Trophoblast cell (in vitro differentiated cells and primary cell): ENCODE measurements at regions not wholly inside any gene's neighbourhood (a gene's known extent, or its start where the extent isn't known, plus 50 kb on each side); places are given as distances from the start of the nearest gene placed in this dataset.
"Not testable (repeated sequence)": the region's sequence is repeated elsewhere in the genome, so short reads cannot be mapped to it uniquely, and the experiment has no call there.

Source experiments
- DNase-seq, 2 donors: peaks; one replicate each; pipeline ENCODE4 v3.0.0-alpha.2; 2016
- H2AFZ ChIP-seq: 2 replicates; pipeline ENCODE4 v1.6.1; 2013; ENCODE audit warnings: low read length, moderate library complexity, mild to moderate bottlenecking; ENCODE audit not compliant: insufficient read depth, poor library complexity
- H2AK5ac ChIP-seq: 2 replicates; pipeline ENCODE4 v1.6.1; 2013; ENCODE audit warnings: mild to moderate bottlenecking, low read length
- H2BK120ac ChIP-seq: 2 replicates; pipeline ENCODE4 v1.6.1; 2013; ENCODE audit warnings: low read length, mild to moderate bottlenecking, moderate library complexity; ENCODE audit not compliant: insufficient read depth, poor library complexity
- H2BK12ac ChIP-seq: 2 replicates; pipeline ENCODE4 v1.6.1; 2013; ENCODE audit warnings: mild to moderate bottlenecking, low read length, moderate library complexity
- H2BK5ac ChIP-seq: 2 replicates; pipeline ENCODE4 v1.6.1; 2013; ENCODE audit warnings: low read length, low read depth, moderate library complexity, mild to moderate bottlenecking; ENCODE audit not compliant: poor library complexity
- H3K14ac ChIP-seq: 2 replicates; pipeline ENCODE4 v1.6.1; 2013; ENCODE audit warnings: mild to moderate bottlenecking, low read length
- H3K18ac ChIP-seq: 2 replicates; pipeline ENCODE4 v1.6.1; 2013; ENCODE audit warnings: mild to moderate bottlenecking, low read length
- H3K23ac ChIP-seq: 2 replicates; pipeline ENCODE4 v1.6.1; 2013; ENCODE audit warnings: low read length
- H3K27ac ChIP-seq: 2 replicates; pipeline ENCODE4 v1.5.1; 2013; ENCODE audit warnings: low read depth, mild to moderate bottlenecking, inconsistent platforms, low read length, moderate library complexity
- H3K27me3 ChIP-seq: 2 replicates; pipeline ENCODE4 v1.6.1; 2013; ENCODE audit warnings: inconsistent platforms, mild to moderate bottlenecking, low read length, moderate library complexity; ENCODE audit not compliant: insufficient read depth
- H3K36me3 ChIP-seq, 2 experiments: 1 replicate in 1 of 2; 2 replicates in 1 of 2; pipeline ENCODE4 v1.6.1; 2013; ENCODE audit warnings: low read length in 2 of 2, mild to moderate bottlenecking in 2 of 2, moderate library complexity in 1 of 2; ENCODE audit not compliant: insufficient read depth in 2 of 2, control insufficient read depth in 1 of 2
- H3K4ac ChIP-seq: 2 replicates; pipeline ENCODE4 v1.6.1; 2013; ENCODE audit warnings: low read depth, mild to moderate bottlenecking, low read length, moderate library complexity
- H3K4me1 ChIP-seq, 2 experiments: 1 replicate in 1 of 2; 2 replicates in 1 of 2; pipeline ENCODE4 v1.6.1; 2013; ENCODE audit warnings: low read length in 2 of 2, mild to moderate bottlenecking in 2 of 2, moderate library complexity in 1 of 2; ENCODE audit not compliant: insufficient read depth in 2 of 2, control insufficient read depth in 1 of 2
- H3K4me2 ChIP-seq: 2 replicates; pipeline ENCODE4 v1.6.1; 2013; ENCODE audit warnings: inconsistent platforms, mild to moderate bottlenecking, low read length, moderate library complexity
- H3K4me3 ChIP-seq: 2 replicates; pipeline ENCODE4 v1.5.1; 2013; ENCODE audit warnings: mild to moderate bottlenecking, low read depth, low read length, inconsistent platforms
- H3K79me1 ChIP-seq: one replicate; pipeline ENCODE4 v1.6.1; 2013; ENCODE audit warnings: low read length
- H3K79me2 ChIP-seq: 2 replicates; pipeline ENCODE4 v1.6.1; 2013; ENCODE audit warnings: low read length, mild to moderate bottlenecking; ENCODE audit not compliant: control insufficient read depth, insufficient read depth, poor library complexity
- H3K9ac ChIP-seq: 2 replicates; pipeline ENCODE4 v1.6.1; 2013; ENCODE audit warnings: mild to moderate bottlenecking, low read length
- H3K9me3 ChIP-seq: 2 replicates; pipeline ENCODE4 v1.6.1; 2013; ENCODE audit warnings: low read depth, mild to moderate bottlenecking, control low read depth, inconsistent platforms, low read length; ENCODE audit not compliant: insufficient read depth
- H4K12ac ChIP-seq: 2 replicates; pipeline ENCODE4 v1.6.1; 2013; ENCODE audit warnings: low read depth, mild to moderate bottlenecking, low read length, moderate library complexity
- H4K8ac ChIP-seq: 2 replicates; pipeline ENCODE4 v1.6.1; 2013; ENCODE audit warnings: low read depth, mild to moderate bottlenecking, low read length, moderate library complexity
- H4K91ac ChIP-seq: one replicate; pipeline ENCODE4 v1.6.1; 2013; ENCODE audit warnings: low read depth, mild to moderate bottlenecking, low read length, moderate library complexity
- WGBS: extraction: QIAGEN DNeasy Blood & Tissue Kit; methylation state at CpG from one replicate; pipeline ENCODE4 v1.1.7; 2013; ENCODE audit warnings: missing lambda C conversion rate; ENCODE audit not compliant: insufficient read length, insufficient coverage; ENCODE audit errors: extremely low coverage; 5-methylcytosine and 5-hydroxymethylcytosine counted together

GRCh38 chr1:223992456-223993246, 121.3 kb upstream of the FBXO28 start:
- no CpG with 5 or more reads among the region's 70 CpGs for WGBS
- H3K14ac ChIP-seq, H4K12ac ChIP-seq, H3K9me3 ChIP-seq, H3K36me3 ChIP-seq, H3K79me2 ChIP-seq, H2AK5ac ChIP-seq, H3K23ac ChIP-seq, H3K79me1 ChIP-seq, H3K27me3 ChIP-seq, H2BK5ac ChIP-seq, H3K4me1 ChIP-seq, H2BK12ac ChIP-seq, H2AFZ ChIP-seq: not testable (repeated sequence)
- peak overlapping the region; percentile 75 for H3K4ac ChIP-seq
- H3K18ac ChIP-seq, result peak overlapping the region; percentile 78
- peak overlapping the region; percentile 70 for H3K9ac ChIP-seq
- peak overlapping the region; percentile 62 for H3K27ac ChIP-seq
- H3K4me2 ChIP-seq, result peak overlapping the region; percentile 62
- H4K91ac ChIP-seq, result peak overlapping the region; percentile 76
- H4K8ac ChIP-seq, result peak overlapping the region; percentile 74
- peak overlapping the region; percentile 81 for H3K4me3 ChIP-seq
- DNase-seq, result peak; percentile 100
- peak overlapping the region; percentile 76 for H2BK120ac ChIP-seq

DNA sequence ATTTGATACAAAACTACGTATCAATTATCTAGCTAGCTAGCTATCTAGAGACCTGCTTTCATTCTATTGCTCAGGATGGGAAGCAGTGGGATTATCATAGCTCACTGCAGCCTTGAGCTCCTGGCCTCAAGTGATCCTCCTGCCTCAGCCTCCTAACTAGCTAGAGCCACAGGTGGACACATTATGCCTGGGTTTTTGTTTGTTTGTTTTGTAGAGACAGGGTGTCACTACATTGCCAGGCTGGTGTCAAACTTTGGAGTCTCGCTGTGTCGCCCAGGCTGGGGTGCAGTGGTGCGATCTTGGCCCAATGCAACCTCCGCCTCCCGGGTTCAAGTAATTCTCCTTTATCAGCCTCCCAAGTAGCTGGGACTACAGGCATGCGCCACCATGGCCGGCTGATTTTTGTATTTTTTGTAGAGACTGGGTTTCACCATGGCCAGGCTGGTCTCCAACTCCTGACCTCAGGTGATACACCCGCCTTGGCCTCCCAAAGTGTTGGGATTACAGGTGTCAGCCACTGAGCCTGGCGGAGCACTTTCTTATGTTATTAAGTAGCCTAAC, 122.5 kb upstream of the FBXO28 start:
- not testable (repeated sequence) for H3K14ac ChIP-seq, H3K9me3 ChIP-seq, H3K36me3 ChIP-seq, H3K4me3 ChIP-seq, H2AK5ac ChIP-seq, H2BK5ac ChIP-seq, H3K4me1 ChIP-seq, H4K8ac ChIP-seq, H3K23ac ChIP-seq, H2BK120ac ChIP-seq, H4K91ac ChIP-seq, H2BK12ac ChIP-seq, H3K27me3 ChIP-seq, H3K18ac ChIP-seq, H4K12ac ChIP-seq, H3K79me2 ChIP-seq, DNase-seq, H3K79me1 ChIP-seq, H3K4me2 ChIP-seq, H3K4ac ChIP-seq, H3K27ac ChIP-seq, H2AFZ ChIP-seq, H3K9ac ChIP-seq
- no CpG with 5 or more reads among the region's 10 CpGs for WGBS

GRCh38 chr1:223961985-223962384, 116.2 kb upstream of the TP53BP2 start:
- not testable (repeated sequence) for H2BK5ac ChIP-seq, H3K4ac ChIP-seq

DNA sequence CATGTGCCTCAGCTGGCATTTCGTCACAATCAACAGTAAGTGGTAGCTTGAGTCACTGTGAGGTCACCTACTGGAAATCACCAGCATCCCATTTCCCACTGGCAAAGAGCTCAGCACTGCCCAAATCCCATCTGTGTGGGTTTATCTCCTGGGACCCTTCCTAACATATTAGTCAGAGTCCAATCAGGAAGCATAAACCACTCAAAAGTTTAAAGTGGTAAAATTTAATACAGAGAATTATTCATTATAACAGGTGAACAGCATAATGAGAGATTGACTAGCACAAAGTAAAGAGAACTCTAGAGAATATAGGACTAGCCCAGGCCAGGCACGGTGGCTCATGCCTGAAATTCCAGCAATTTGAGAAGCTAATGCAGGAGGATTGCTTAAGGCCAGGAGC, 107.1 kb upstream of the TP53BP2 start:
- H3K79me2 ChIP-seq, H3K4me1 ChIP-seq, H2AK5ac ChIP-seq, H3K4me3 ChIP-seq, H2BK120ac ChIP-seq, H4K8ac ChIP-seq, H3K36me3 ChIP-seq, H3K23ac ChIP-seq, H4K91ac ChIP-seq, H2BK12ac ChIP-seq, H3K9me3 ChIP-seq, H3K27ac ChIP-seq, H2BK5ac ChIP-seq, H3K4me2 ChIP-seq, H2AFZ ChIP-seq, H3K4ac ChIP-seq, H4K12ac ChIP-seq, H3K27me3 ChIP-seq, H3K9ac ChIP-seq, H3K14ac ChIP-seq, H3K79me1 ChIP-seq, H3K18ac ChIP-seq: not testable (repeated sequence)
- no CpG with 5 or more reads among the region's 2 CpGs for WGBS
- peak in 1 of 2 donors; percentile 0 for DNase-seq

More at GRCh38 chr1:223961985-223962384, 116.2 kb upstream of the TP53BP2 start:
- H3K9ac ChIP-seq, H3K4me3 ChIP-seq, H3K14ac ChIP-seq, H3K27ac ChIP-seq, H2BK12ac ChIP-seq, H4K91ac ChIP-seq, H2AFZ ChIP-seq, H2BK120ac ChIP-seq, H3K36me3 ChIP-seq, H3K27me3 ChIP-seq, H3K79me2 ChIP-seq, H3K4me2 ChIP-seq, H3K79me1 ChIP-seq, H3K9me3 ChIP-seq, H2AK5ac ChIP-seq, DNase-seq, H3K23ac ChIP-seq, H3K18ac ChIP-seq, H3K4me1 ChIP-seq, H4K8ac ChIP-seq, H4K12ac ChIP-seq: not testable (repeated sequence)
- WGBS, result no CpG with 5 or more reads among the region's 4 CpGs
